ENCODE measurements at regions not wholly inside any gene's neighbourhood (a gene's known extent, or its start where the extent isn't known, plus 50 kb on each side); places are given as distances from the start of the nearest gene placed in this dataset.

DNA sequence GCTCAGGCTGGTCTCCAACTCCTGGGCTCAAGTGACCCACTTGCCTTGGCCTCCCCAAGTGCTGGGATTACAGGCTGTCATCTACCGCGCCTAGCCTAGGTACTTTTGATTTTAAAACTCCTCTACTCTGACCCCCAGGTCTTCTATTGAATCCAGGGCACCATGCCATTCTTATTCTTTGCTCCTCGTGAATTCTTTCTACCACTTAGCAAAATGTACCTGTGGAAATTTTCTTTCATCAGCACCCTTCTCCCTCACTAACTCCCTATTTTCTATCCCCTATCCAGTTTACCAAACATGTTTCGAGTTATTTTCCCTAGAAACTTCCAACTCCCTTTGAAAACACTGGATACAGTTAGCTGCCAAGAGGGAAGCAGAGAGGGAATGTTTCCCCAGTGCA is 60.0 kb upstream of the RAPGEF2 start:
- intact Hi-C loops (cut with DNase I) = no loop called here
- no peak for DNase-seq (ENCODE audit: low spot score)
- WGBS = 90% methylated on average over 4 of the region's 4 CpGs
- no peak for TF ChIP-seq POLR2A (IDR thresholded peaks at IDR 0.05)
- no peak for TF ChIP-seq POLR2AphosphoS5 (IDR thresholded peaks at IDR 0.05)
- TF ChIP-seq, protein P1, sequence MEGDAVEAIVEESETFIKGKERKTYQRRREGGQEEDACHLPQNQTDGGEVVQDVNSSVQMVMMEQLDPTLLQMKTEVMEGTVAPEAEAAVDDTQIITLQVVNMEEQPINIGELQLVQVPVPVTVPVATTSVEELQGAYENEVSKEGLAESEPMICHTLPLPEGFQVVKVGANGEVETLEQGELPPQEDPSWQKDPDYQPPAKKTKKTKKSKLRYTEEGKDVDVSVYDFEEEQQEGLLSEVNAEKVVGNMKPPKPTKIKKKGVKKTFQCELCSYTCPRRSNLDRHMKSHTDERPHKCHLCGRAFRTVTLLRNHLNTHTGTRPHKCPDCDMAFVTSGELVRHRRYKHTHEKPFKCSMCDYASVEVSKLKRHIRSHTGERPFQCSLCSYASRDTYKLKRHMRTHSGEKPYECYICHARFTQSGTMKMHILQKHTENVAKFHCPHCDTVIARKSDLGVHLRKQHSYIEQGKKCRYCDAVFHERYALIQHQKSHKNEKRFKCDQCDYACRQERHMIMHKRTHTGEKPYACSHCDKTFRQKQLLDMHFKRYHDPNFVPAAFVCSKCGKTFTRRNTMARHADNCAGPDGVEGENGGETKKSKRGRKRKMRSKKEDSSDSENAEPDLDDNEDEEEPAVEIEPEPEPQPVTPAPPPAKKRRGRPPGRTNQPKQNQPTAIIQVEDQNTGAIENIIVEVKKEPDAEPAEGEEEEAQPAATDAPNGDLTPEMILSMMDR (IDR thresholded peaks at IDR 0.05) = no peak
- H3K9me3 ChIP-seq = no peaks in the 10 kb centered on the region
- H3K4me1 ChIP-seq (replicated peaks) = no peaks in the 10 kb centered on the region
- H3K36me3 ChIP-seq = no peaks in the 10 kb centered on the region
- no peak overlapping the region for H3K4me3 ChIP-seq
- H3K27ac ChIP-seq = no peak overlapping the region
- H3K27me3 ChIP-seq (replicated peaks; ENCODE audit: insufficient read depth) = no peaks in the 10 kb centered on the region

DNA sequence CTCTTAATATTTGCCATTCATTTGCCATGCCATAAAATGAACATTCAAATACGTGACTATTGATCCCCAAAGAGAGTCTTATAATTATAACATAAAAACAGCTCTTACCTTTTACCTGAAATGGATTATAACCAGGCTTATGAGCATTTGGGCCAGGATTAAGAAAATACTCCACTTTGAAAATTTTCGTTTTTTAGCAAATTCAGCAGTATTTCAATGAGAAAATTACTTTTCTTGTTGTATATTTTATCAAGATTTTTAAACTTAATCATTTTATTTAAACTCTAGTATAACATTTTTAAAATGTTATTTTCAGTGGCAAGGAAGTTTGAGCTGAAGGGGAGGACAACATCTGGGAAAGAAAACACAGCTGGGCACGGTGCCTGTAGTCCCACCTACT is 59.0 kb upstream of the RAPGEF2 start:
- H3K36me3 ChIP-seq = no peaks in the 10 kb centered on the region
- no peaks in the 10 kb centered on the region for H3K27me3 ChIP-seq (replicated peaks; ENCODE audit: insufficient read depth)
- no peak overlapping the region for H3K4me3 ChIP-seq
- H3K9me3 ChIP-seq = no peaks in the 10 kb centered on the region
- H3K27ac ChIP-seq = no peak overlapping the region
- no peaks in the 10 kb centered on the region for H3K4me1 ChIP-seq (replicated peaks)
- intact Hi-C loops (cut with DNase I) = no loop called here
- 86% methylated on average over 3 of the region's 3 CpGs for WGBS
- TF ChIP-seq POLR2AphosphoS5 (IDR thresholded peaks at IDR 0.05) (no peak), POLR2A (IDR thresholded peaks at IDR 0.05) (no peak)
- TF ChIP-seq, protein P1 (IDR thresholded peaks at IDR 0.05) = no peak
- no peak for DNase-seq (ENCODE audit: low spot score)

GRCh38 chr4:159045321-159045720 is 57.6 kb upstream of the RAPGEF2 start:
- Histone ChIP-seq H3K4me1 (replicated peaks) (no peaks in the 10 kb centered on the region), H3K4me3 (no peak overlapping the region), H3K27ac (no peak overlapping the region), H3K27me3 (replicated peaks; ENCODE audit: insufficient read depth) (no peaks in the 10 kb centered on the region), H3K36me3 (no peaks in the 10 kb centered on the region), H3K9me3 (no peaks in the 10 kb centered on the region)
- no peak for DNase-seq (ENCODE audit: low spot score)
- no peak for TF ChIP-seq POLR2A (IDR thresholded peaks at IDR 0.05)
- TF ChIP-seq, protein P1 (IDR thresholded peaks at IDR 0.05) = no peak
- intact Hi-C loops (cut with DNase I) = no loop called here

DNA sequence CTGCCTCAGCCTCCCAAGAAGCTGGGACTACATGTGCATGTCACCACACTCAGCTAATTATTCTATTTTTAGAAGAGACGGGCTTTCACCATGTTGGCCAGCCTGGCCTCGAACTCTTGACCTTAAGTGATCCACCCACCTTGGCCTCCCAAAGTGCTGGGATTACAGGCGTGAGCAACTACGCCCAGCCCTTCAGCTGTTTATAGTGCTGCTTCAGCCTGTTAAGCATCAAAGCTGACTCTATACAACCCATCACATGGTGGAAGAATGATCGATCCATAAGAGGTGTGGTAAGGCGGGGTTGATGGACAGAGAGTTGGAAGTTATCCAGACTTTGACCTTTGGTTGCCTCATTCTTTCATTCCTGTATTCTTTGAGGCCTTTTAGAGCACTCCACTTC is 56.2 kb upstream of the RAPGEF2 start:
- H3K4me3 ChIP-seq = no peak overlapping the region
- 95% methylated on average over 6 of the region's 6 CpGs for WGBS
- H3K36me3 ChIP-seq = no peaks in the 10 kb centered on the region
- no peaks in the 10 kb centered on the region for H3K27me3 ChIP-seq (replicated peaks; ENCODE audit: insufficient read depth)
- TF ChIP-seq POLR2A (IDR thresholded peaks at IDR 0.05) (no peak), POLR2AphosphoS5 (IDR thresholded peaks at IDR 0.05) (no peak)
- TF ChIP-seq, protein P1 (IDR thresholded peaks at IDR 0.05) = no peak
- H3K9me3 ChIP-seq = no peaks in the 10 kb centered on the region
- intact Hi-C loops (cut with DNase I) = no loop called here
- DNase-seq (ENCODE audit: low spot score) = no peak
- no peaks in the 10 kb centered on the region for H3K4me1 ChIP-seq (replicated peaks)
- no peak overlapping the region for H3K27ac ChIP-seq

GRCh38 chr4:159047478-159048165 is 55.3 kb upstream of the RAPGEF2 start:
- 71% methylated on average over 7 of the region's 7 CpGs for WGBS
- no peaks in the 10 kb centered on the region for H3K27me3 ChIP-seq (replicated peaks; ENCODE audit: insufficient read depth)

More at GRCh38 chr4:159047478-159048165, 55.3 kb upstream of the RAPGEF2 start:
- no peak overlapping the region for H3K4me3 ChIP-seq
- H3K27ac ChIP-seq = no peak overlapping the region
- intact Hi-C loops (cut with DNase I) = no loop called here
- DNase-seq (ENCODE audit: low spot score) = no peak
- TF ChIP-seq, protein P1 (IDR thresholded peaks at IDR 0.05) = no peak
- no peak for TF ChIP-seq POLR2A (IDR thresholded peaks at IDR 0.05)
- TF ChIP-seq POLR2AphosphoS5 (IDR thresholded peaks at IDR 0.05) = no peak
- H3K9me3 ChIP-seq = no peaks in the 10 kb centered on the region
- no peaks in the 10 kb centered on the region for H3K36me3 ChIP-seq
- H3K4me1 ChIP-seq (replicated peaks) = no peaks in the 10 kb centered on the region

Data from prostate gland (tissue), 2 donors.